ENCODE measurements at regions not wholly inside any gene's neighbourhood (a gene's known extent, or its start where the extent isn't known, plus 50 kb on each side); places are given as distances from the start of the nearest gene placed in this dataset.

GRCh38 chr17:51443646-51444045 lies 183.3 kb downstream of the UTP18 start:
- no peak for DNase-seq (ENCODE audit: insufficient read length, low spot score)
- no peak for FAIRE-seq
- no peak for TF ChIP-seq CTCF (IDR thresholded peaks at IDR 0.05; ENCODE audit: insufficient read depth, missing control alignments)

- no peak for FAIRE-seq
- no peak for TF ChIP-seq CTCF (IDR thresholded peaks at IDR 0.05; ENCODE audit: insufficient read depth, missing control alignments)
Measured at GRCh38 chr17:51445946-51446345, 185.6 kb downstream of the UTP18 start.

GRCh38 chr17:51454456-51454978 lies 194.2 kb downstream of the UTP18 start:
- no peak for TF ChIP-seq CTCF (IDR thresholded peaks at IDR 0.05; ENCODE audit: insufficient read depth, missing control alignments)
- no peak for DNase-seq (ENCODE audit: insufficient read length, low spot score)
- FAIRE-seq = peak; percentile 58

More at GRCh38 chr17:51445946-51446345, 185.6 kb downstream of the UTP18 start:
- no peak for DNase-seq (ENCODE audit: insufficient read length, low spot score)

GRCh38 chr17:51455211-51455610 lies 194.9 kb downstream of the UTP18 start:
- FAIRE-seq = no peak
- no peak for DNase-seq (ENCODE audit: insufficient read length, low spot score)
- TF ChIP-seq CTCF (IDR thresholded peaks at IDR 0.05; ENCODE audit: insufficient read depth, missing control alignments) = no peak

- no peak for DNase-seq (ENCODE audit: insufficient read length, low spot score)
- no peak for TF ChIP-seq CTCF (IDR thresholded peaks at IDR 0.05; ENCODE audit: insufficient read depth, missing control alignments)
- no peak for FAIRE-seq
Measured at GRCh38 chr17:51455931-51456330, 195.6 kb downstream of the UTP18 start.

- no peak for FAIRE-seq
- TF ChIP-seq CTCF (IDR thresholded peaks at IDR 0.05; ENCODE audit: insufficient read depth, missing control alignments) = no peak
Measured at GRCh38 chr17:51456942-51457341, 196.6 kb downstream of the UTP18 start.

GRCh38 chr17:51461578-51462004 lies 201.2 kb downstream of the UTP18 start:
- FAIRE-seq (no peak), DNase-seq (ENCODE audit: insufficient read length, low spot score) (no peak)
- TF ChIP-seq CTCF (IDR thresholded peaks at IDR 0.05; ENCODE audit: insufficient read depth, missing control alignments) = peak; percentile 95

More at GRCh38 chr17:51456942-51457341, 196.6 kb downstream of the UTP18 start:
- DNase-seq (ENCODE audit: insufficient read length, low spot score) = no peak
